SU-DHL-6 (cell line): ENCODE measurements at regions not wholly inside any gene's neighbourhood (a gene's known extent, or its start where the extent isn't known, plus 50 kb on each side); places are given as distances from the start of the nearest gene placed in this dataset.

ENCODE experiments used
- EZH2phosphoT487 ChIP-seq: fragments of 200-600 bp; sonication (generic), shearing (Covaris generic); conservative IDR thresholded peaks from 2 replicates; pipeline ENCODE4 v1.6.1; 2018; ENCODE audit warnings: mild to moderate bottlenecking, antibody characterized with exemption, low read length, moderate library complexity, mixed read lengths
- TF ChIP-seq, protein P1 (sequence below): fragments of 200-600 bp; sonication (generic); IDR thresholded peaks from one replicate; pipeline ENCODE4 v1.5.1; 2017; ENCODE audit warnings: antibody characterized with exemption, mild to moderate bottlenecking, low read length, moderate library complexity; ENCODE audit not compliant: insufficient read depth, poor library complexity, severe bottlenecking

DNA sequence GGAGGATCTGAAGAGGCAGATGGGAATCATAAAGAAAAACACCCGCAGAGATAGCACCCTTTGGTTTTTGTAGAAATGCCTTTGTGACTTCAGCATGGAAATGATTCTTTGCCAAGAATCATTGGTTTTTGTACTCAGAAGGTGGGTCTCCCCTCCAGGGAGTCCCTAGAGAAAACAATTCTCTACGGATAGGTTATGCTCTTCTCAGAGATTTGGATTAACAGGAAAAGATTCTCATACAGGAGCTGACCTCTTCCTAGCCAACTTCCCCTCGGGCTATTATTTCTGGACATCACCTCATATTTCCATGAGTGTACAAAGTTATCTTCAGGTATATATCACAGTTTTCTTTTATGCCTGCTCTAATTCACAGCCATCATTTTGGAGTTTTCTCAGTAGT, 274.2 kb upstream of the HABP2 start:
- TF ChIP-seq, protein P1, sequence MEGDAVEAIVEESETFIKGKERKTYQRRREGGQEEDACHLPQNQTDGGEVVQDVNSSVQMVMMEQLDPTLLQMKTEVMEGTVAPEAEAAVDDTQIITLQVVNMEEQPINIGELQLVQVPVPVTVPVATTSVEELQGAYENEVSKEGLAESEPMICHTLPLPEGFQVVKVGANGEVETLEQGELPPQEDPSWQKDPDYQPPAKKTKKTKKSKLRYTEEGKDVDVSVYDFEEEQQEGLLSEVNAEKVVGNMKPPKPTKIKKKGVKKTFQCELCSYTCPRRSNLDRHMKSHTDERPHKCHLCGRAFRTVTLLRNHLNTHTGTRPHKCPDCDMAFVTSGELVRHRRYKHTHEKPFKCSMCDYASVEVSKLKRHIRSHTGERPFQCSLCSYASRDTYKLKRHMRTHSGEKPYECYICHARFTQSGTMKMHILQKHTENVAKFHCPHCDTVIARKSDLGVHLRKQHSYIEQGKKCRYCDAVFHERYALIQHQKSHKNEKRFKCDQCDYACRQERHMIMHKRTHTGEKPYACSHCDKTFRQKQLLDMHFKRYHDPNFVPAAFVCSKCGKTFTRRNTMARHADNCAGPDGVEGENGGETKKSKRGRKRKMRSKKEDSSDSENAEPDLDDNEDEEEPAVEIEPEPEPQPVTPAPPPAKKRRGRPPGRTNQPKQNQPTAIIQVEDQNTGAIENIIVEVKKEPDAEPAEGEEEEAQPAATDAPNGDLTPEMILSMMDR = no peak
- no peak for TF ChIP-seq EZH2phosphoT487
